Neural crest cell (in vitro differentiated cells): ENCODE measurements at regions not wholly inside any gene's neighbourhood (a gene's known extent, or its start where the extent isn't known, plus 50 kb on each side); places are given as distances from the start of the nearest gene placed in this dataset.

Experiments used
- DNase-seq: peaks from one replicate; pipeline ENCODE4 v3.0.0; 2021; ENCODE audit warnings: low read depth, mixed read lengths, low spot score
- H3K27ac Mint-ChIP-seq: one replicate; pipeline ENCODE4 v1.8.0; 2021; ENCODE audit warnings: mild to moderate bottlenecking, mixed read lengths; ENCODE audit not compliant: unreplicated experiment
- H3K27me3 Mint-ChIP-seq: 2 replicates; pipeline ENCODE4 v1.8.0; 2021; ENCODE audit warnings: low read depth, mild to moderate bottlenecking, mixed read lengths
- H3K36me3 Mint-ChIP-seq: 2 replicates; pipeline ENCODE4 v1.8.0; 2021; ENCODE audit warnings: low read depth, mild to moderate bottlenecking, mixed read lengths
- H3K4me1 Mint-ChIP-seq: 2 replicates; pipeline ENCODE4 v1.8.0; 2021; ENCODE audit warnings: mixed read lengths
- H3K4me3 Mint-ChIP-seq: one replicate; pipeline ENCODE4 v1.8.0; 2021; ENCODE audit warnings: mild to moderate bottlenecking, mixed read lengths
- H3K9me3 Mint-ChIP-seq: 2 replicates; pipeline ENCODE4 v1.8.0; 2021; ENCODE audit warnings: mixed read lengths
- CTCF ChIP-seq: fragments of 200-600 bp; sonication (generic); conservative IDR thresholded peaks from 2 replicates; pipeline ENCODE4 v1.5.0; 2021; ENCODE audit warnings: antibody characterized with exemption, mild to moderate bottlenecking

- no peaks in the 10 kb centered on the region for H3K27me3 Mint-ChIP-seq
- no peak for DNase-seq
Observed at GRCh38 chr3:87088993-87089841, 98.3 kb upstream of the VGLL3 start.

GRCh38 chr3:87088430-87088992 is 97.6 kb upstream of the VGLL3 start:
- no peak overlapping the region for H3K27ac Mint-ChIP-seq
- H3K9me3 Mint-ChIP-seq, result no peaks in the 10 kb centered on the region
- no peak for TF ChIP-seq CTCF
- H3K27me3 Mint-ChIP-seq, result no peaks in the 10 kb centered on the region
- no peak for DNase-seq
- no peaks in the 10 kb centered on the region for H3K36me3 Mint-ChIP-seq
- no peak overlapping the region for H3K4me3 Mint-ChIP-seq
- H3K4me1 Mint-ChIP-seq, result no peaks in the 10 kb centered on the region

More at GRCh38 chr3:87088993-87089841, 98.3 kb upstream of the VGLL3 start:
- H3K9me3 Mint-ChIP-seq, result no peaks in the 10 kb centered on the region
- H3K4me3 Mint-ChIP-seq, result no peak overlapping the region
- no peak overlapping the region for H3K27ac Mint-ChIP-seq
- no peak for TF ChIP-seq CTCF
- H3K36me3 Mint-ChIP-seq, result no peaks in the 10 kb centered on the region
- no peaks in the 10 kb centered on the region for H3K4me1 Mint-ChIP-seq

GRCh38 chr3:87084868-87085267 is 93.9 kb upstream of the VGLL3 start:
- no peak overlapping the region for H3K4me3 Mint-ChIP-seq
- no peak overlapping the region for H3K27ac Mint-ChIP-seq
- H3K36me3 Mint-ChIP-seq, result no peaks in the 10 kb centered on the region
- TF ChIP-seq CTCF, result no peak
- no peaks in the 10 kb centered on the region for H3K4me1 Mint-ChIP-seq
- no peak for DNase-seq
- H3K27me3 Mint-ChIP-seq, result no peaks in the 10 kb centered on the region
- H3K9me3 Mint-ChIP-seq, result no peaks in the 10 kb centered on the region

- peak; percentile 10 for DNase-seq
- no peaks in the 10 kb centered on the region for H3K36me3 Mint-ChIP-seq
- no peak overlapping the region for H3K4me3 Mint-ChIP-seq
- peak; percentile 81 for TF ChIP-seq CTCF
- H3K27ac Mint-ChIP-seq, result no peak overlapping the region
- H3K9me3 Mint-ChIP-seq, result no peaks in the 10 kb centered on the region
- H3K4me1 Mint-ChIP-seq, result no peaks in the 10 kb centered on the region
- H3K27me3 Mint-ChIP-seq, result no peaks in the 10 kb centered on the region
Observed at GRCh38 chr3:87082796-87083440, 92.0 kb upstream of the VGLL3 start.

- no peak for DNase-seq
- Mint-ChIP-seq H3K36me3 (no peaks in the 10 kb centered on the region), H3K27ac (no peak overlapping the region), H3K4me3 (no peak overlapping the region), H3K4me1 (no peaks in the 10 kb centered on the region), H3K27me3 (no peaks in the 10 kb centered on the region), H3K9me3 (no peaks in the 10 kb centered on the region)
- no peak for TF ChIP-seq CTCF
Observed at GRCh38 chr3:87077355-87077754, 86.4 kb upstream of the VGLL3 start.
